Mesendoderm (in vitro differentiated cells): ENCODE measurements at regions not wholly inside any gene's neighbourhood (a gene's known extent, or its start where the extent isn't known, plus 50 kb on each side); places are given as distances from the start of the nearest gene placed in this dataset.
A peak's percentile ranks its signal among the peaks of the same experiment; 100 is the strongest.

Source experiments
- DNase-seq: peaks from one replicate; pipeline ENCODE4 v3.0.0; 2013
- H2AK5ac ChIP-seq: 2 replicates; pipeline ENCODE4 v1.6.1; 2013; ENCODE audit warnings: low read length, inconsistent platforms
- H2BK120ac ChIP-seq: 2 replicates; pipeline ENCODE4 v1.6.1; 2013; ENCODE audit warnings: low read depth, mild to moderate bottlenecking, low read length, moderate library complexity, mixed read lengths
- H2BK15ac ChIP-seq: replicated peaks from 2 replicates; pipeline ENCODE4 v1.6.1; 2013; ENCODE audit warnings: low read depth, mild to moderate bottlenecking, moderate library complexity
- H2BK5ac ChIP-seq: 2 replicates; pipeline ENCODE4 v1.6.1; 2013; ENCODE audit warnings: low read length, inconsistent platforms
- H3K18ac ChIP-seq: 2 replicates; pipeline ENCODE4 v1.6.1; 2013; ENCODE audit warnings: mild to moderate bottlenecking, low read length, mixed read lengths
- H3K23ac ChIP-seq: one replicate; pipeline ENCODE4 v1.6.1; 2013; ENCODE audit warnings: low read length
- H3K27ac ChIP-seq: 2 replicates; pipeline ENCODE4 v1.5.1; 2013; ENCODE audit warnings: low read depth, mild to moderate bottlenecking, inconsistent platforms, low read length, moderate library complexity
- H3K27me3 ChIP-seq: 2 replicates; pipeline ENCODE4 v1.6.1; 2013; ENCODE audit warnings: low read length, control low read depth, mild to moderate bottlenecking, inconsistent platforms; ENCODE audit not compliant: insufficient read depth, poor library complexity
- H3K36me3 ChIP-seq: 2 replicates; pipeline ENCODE4 v1.6.1; 2013; ENCODE audit warnings: low read length, inconsistent platforms; ENCODE audit not compliant: control insufficient read depth, insufficient read depth
- H3K4ac ChIP-seq: one replicate; pipeline ENCODE4 v1.6.1; 2013; ENCODE audit warnings: low read depth, mild to moderate bottlenecking, low read length, moderate library complexity
- H3K4me1 ChIP-seq: 2 replicates; pipeline ENCODE4 v1.6.1; 2013; ENCODE audit warnings: low read depth, low read length, inconsistent platforms; ENCODE audit not compliant: control insufficient read depth
- H3K4me2 ChIP-seq: 2 replicates; pipeline ENCODE4 v1.6.1; 2013; ENCODE audit warnings: low read length
- H3K4me3 ChIP-seq: 2 replicates; pipeline ENCODE4 v1.5.1; 2013; ENCODE audit warnings: mild to moderate bottlenecking, low read length
- H3K56ac ChIP-seq: one replicate; pipeline ENCODE4 v1.6.1; 2013; ENCODE audit warnings: low read length
- H3K79me1 ChIP-seq: 2 replicates; pipeline ENCODE4 v1.6.1; 2013; ENCODE audit warnings: low read length, inconsistent platforms
- H3K79me2 ChIP-seq: 2 replicates; pipeline ENCODE4 v1.6.1; 2013; ENCODE audit warnings: mild to moderate bottlenecking, low read length; ENCODE audit not compliant: control insufficient read depth, insufficient read depth
- H3K9ac ChIP-seq: 2 replicates; pipeline ENCODE4 v1.6.1; 2013; ENCODE audit warnings: low read length, inconsistent platforms
- H4K5ac ChIP-seq: one replicate; pipeline ENCODE4 v1.6.1; 2013; ENCODE audit warnings: low read length
- H4K8ac ChIP-seq: one replicate; pipeline ENCODE4 v1.6.1; 2013; ENCODE audit warnings: low read depth, mild to moderate bottlenecking, control low read depth, low read length, moderate library complexity
- WGBS: extraction: QIAGEN DNeasy Blood & Tissue Kit; methylation state at CpG from one replicate; pipeline ENCODE4 v1.1.7; 2013; ENCODE audit warnings: low lambda C conversion rate, missing lambda C conversion rate; ENCODE audit not compliant: insufficient coverage; ENCODE audit errors: extremely low coverage; 5-methylcytosine and 5-hydroxymethylcytosine counted together

DNA sequence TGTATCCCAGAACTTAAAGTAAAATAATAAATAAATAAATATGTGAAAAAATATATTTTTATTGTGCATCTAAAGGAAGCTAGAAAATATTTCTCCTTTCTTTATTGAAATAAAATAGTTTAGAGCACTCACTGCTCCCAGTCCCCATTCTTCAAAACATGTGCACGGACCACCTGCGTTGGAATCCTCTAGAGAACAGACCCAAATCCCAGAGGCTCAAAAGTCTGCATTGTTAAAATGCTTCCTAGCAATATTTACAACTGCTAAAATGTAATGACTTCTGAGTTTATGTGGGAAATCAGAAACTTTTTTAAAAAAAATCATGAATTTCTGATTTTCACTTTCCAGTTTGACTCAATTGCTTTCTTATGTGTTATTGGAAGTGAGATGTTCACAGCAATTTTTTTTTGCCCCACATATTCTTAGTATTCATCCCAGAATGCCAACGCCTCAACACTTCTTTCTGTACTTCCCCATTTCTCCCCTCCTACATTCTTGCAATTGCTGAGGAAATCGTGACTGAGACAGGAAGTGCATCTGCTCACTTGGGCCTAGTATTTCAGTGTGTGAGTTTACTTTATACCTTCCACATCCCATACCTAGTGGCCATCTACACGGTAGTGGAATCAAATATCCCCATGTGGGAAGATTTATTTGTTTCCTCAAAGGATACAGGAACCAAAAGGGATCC is 116.0 kb upstream of the FLRT2 start:
- Histone ChIP-seq H3K36me3 (no peaks in the 10 kb centered on the region), H3K4me1 (no peaks in the 10 kb centered on the region)
- no CpG with 5 or more reads among the region's 5 CpGs for WGBS

DNA sequence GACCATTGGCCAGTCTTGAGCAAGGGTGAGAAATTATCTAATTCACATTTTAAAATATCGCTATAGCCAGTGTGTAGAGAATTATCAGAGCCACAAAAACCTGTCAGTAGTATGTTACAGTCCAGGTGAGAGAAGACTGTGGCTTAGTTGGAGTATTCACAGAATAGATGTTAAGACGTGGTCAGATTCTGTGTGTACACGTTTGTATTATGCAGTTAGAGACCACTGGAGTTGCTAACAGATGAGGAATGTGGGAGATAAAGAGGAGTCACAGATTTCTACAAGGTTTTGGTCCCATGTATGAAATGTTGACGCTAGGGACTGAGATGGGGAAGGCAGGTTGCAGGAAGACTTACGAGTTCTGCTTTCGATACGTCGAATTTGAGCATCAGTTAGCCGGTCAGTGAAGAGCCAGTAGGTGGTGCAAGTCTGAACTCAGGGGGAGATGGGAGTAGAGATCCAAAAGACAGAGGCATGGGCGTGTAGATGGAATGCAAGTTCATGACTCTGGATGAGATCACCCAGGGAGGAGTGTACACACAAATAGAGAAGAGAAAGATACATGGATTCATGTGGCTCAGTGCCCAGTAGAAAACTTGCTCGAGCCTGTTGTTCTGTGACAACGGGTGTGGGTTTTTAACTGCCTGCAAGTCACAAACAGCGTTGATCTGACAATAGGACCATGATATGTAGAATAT is 114.8 kb upstream of the FLRT2 start:
- H3K27ac ChIP-seq = no peak overlapping the region
- H3K79me2 ChIP-seq = no peaks in the 10 kb centered on the region
- no peaks in the 10 kb centered on the region for H3K79me1 ChIP-seq
- H2BK5ac ChIP-seq = no peak overlapping the region
- no CpG with 5 or more reads among the region's 13 CpGs for WGBS
- no peak overlapping the region for H4K5ac ChIP-seq
- no peak overlapping the region for H3K4me2 ChIP-seq
- H3K23ac ChIP-seq = no peak overlapping the region
- H3K18ac ChIP-seq = no peak overlapping the region
- H4K8ac ChIP-seq = no peak overlapping the region
- no peak overlapping the region for H2BK120ac ChIP-seq
- no peak overlapping the region for H3K56ac ChIP-seq
- H3K4me1 ChIP-seq = no peaks in the 10 kb centered on the region
- no peak overlapping the region for H2BK15ac ChIP-seq
- no peaks in the 10 kb centered on the region for H3K36me3 ChIP-seq
- peak; percentile 81 for DNase-seq
- H3K9ac ChIP-seq = no peak overlapping the region
- H2AK5ac ChIP-seq = no peak overlapping the region
- no peak overlapping the region for H3K4ac ChIP-seq
- no peaks in the 10 kb centered on the region for H3K27me3 ChIP-seq
- no peak overlapping the region for H3K4me3 ChIP-seq

More for the DNA sequence above, 116.0 kb upstream of the FLRT2 start:
- Histone ChIP-seq H4K8ac (no peak overlapping the region), H3K79me2 (no peaks in the 10 kb centered on the region), H2BK15ac (no peak overlapping the region), H2BK120ac (no peak overlapping the region), H2AK5ac (no peak overlapping the region), H3K4ac (no peak overlapping the region), H3K4me2 (no peak overlapping the region), H3K27ac (no peak overlapping the region), H3K23ac (no peak overlapping the region), H3K4me3 (no peak overlapping the region), H4K5ac (no peak overlapping the region), H3K9ac (no peak overlapping the region), H3K79me1 (no peaks in the 10 kb centered on the region), H3K27me3 (no peaks in the 10 kb centered on the region), H3K56ac (no peak overlapping the region), H2BK5ac (no peak overlapping the region), H3K18ac (no peak overlapping the region)
- DNase-seq = peak; percentile 25

DNA sequence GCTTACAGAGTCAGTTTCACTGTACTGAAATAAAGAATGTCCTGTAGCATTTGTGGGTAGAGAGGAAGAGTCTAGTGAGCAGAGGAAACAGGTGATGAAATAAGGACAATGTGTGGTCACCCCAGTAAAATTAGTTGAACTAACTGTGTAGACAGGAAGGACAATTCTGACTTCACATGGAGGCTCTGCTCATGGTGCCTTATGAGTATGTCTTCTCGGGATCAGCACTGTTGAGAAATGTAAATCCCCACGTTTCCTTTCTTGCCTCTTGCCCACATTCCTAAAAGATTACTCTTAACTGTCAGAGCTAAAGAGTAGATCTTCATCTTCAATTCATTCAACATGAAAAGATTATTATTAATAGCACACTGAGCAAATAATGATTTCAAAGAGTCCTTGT is 113.2 kb upstream of the FLRT2 start:
- H3K79me1 ChIP-seq = no peaks in the 10 kb centered on the region

DNA sequence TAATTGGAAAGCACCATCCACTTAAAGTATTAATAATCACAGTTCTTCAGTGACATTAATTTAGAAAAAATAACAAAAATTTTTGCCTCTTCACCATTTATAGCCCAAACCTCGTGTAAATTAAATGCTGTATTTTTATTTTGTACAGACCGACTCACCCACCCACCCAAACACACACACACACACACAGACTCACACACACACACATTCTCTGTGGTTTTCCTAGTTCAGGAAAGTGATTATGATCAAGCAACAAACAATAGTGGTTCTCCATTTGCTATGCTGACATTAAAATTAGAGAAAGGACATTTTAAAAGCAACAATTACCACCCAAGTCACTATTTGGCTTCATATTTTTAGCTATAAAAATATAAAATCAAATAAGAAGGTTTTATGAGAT is 112.5 kb upstream of the FLRT2 start:
- DNase-seq = no peak
- no peak overlapping the region for H2BK120ac ChIP-seq

More for the DNA sequence above, 113.2 kb upstream of the FLRT2 start:
- no peaks in the 10 kb centered on the region for H3K4me1 ChIP-seq
- no peak overlapping the region for H4K5ac ChIP-seq
- no peak overlapping the region for H2BK120ac ChIP-seq
- H3K18ac ChIP-seq = no peak overlapping the region
- H2BK15ac ChIP-seq = no peak overlapping the region
- no peak overlapping the region for H3K56ac ChIP-seq
- no peak overlapping the region for H3K4me3 ChIP-seq
- no peak overlapping the region for H3K9ac ChIP-seq
- no peaks in the 10 kb centered on the region for H3K27me3 ChIP-seq
- no peak overlapping the region for H3K4me2 ChIP-seq
- WGBS = no CpG with 5 or more reads among the region's 2 CpGs
- no peak overlapping the region for H2BK5ac ChIP-seq
- no peak overlapping the region for H3K4ac ChIP-seq
- no peak overlapping the region for H4K8ac ChIP-seq
- no peak for DNase-seq
- no peaks in the 10 kb centered on the region for H3K79me2 ChIP-seq
- no peaks in the 10 kb centered on the region for H3K36me3 ChIP-seq
- H3K23ac ChIP-seq = no peak overlapping the region
- H2AK5ac ChIP-seq = no peak overlapping the region
- no peak overlapping the region for H3K27ac ChIP-seq

DNA sequence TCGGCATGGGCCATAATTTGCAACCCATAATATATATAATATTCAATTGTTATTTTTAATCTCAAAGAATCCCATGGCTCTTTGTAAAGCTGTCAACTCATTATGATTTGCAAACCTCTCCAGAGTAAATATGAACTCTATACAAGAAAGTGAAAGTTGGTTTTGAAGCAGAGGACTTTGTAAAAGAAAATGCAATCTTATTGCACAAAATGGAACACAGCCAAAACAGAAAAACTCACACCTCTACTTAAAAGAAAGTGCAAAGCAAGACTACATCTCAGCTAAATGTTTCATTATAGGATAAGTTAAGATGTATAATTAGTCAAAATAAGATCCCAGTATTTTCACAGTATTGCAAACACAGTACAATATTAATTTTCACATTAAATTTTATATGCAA is 111.2 kb upstream of the FLRT2 start:
- H4K5ac ChIP-seq = no peak overlapping the region
- H3K4me3 ChIP-seq = no peak overlapping the region
- H3K79me2 ChIP-seq = no peaks in the 10 kb centered on the region
- H2BK5ac ChIP-seq = no peak overlapping the region
- no peak overlapping the region for H2BK120ac ChIP-seq
- H2AK5ac ChIP-seq = no peak overlapping the region
- no peak overlapping the region for H3K18ac ChIP-seq
- H4K8ac ChIP-seq = no peak overlapping the region
- H3K4ac ChIP-seq = no peak overlapping the region
- no peak overlapping the region for H3K56ac ChIP-seq
- DNase-seq = no peak
- H3K27ac ChIP-seq = no peak overlapping the region
- H3K9ac ChIP-seq = no peak overlapping the region
- WGBS = no CpG with 5 or more reads among the region's 1 CpG
- no peaks in the 10 kb centered on the region for H3K79me1 ChIP-seq
- H3K23ac ChIP-seq = no peak overlapping the region
- H3K27me3 ChIP-seq = no peaks in the 10 kb centered on the region
- H2BK15ac ChIP-seq = no peak overlapping the region
- no peaks in the 10 kb centered on the region for H3K4me1 ChIP-seq
- no peaks in the 10 kb centered on the region for H3K36me3 ChIP-seq
- H3K4me2 ChIP-seq = no peak overlapping the region

More for the DNA sequence above, 112.5 kb upstream of the FLRT2 start:
- H3K4me1 ChIP-seq = no peaks in the 10 kb centered on the region
- no peak overlapping the region for H4K5ac ChIP-seq
- no peak overlapping the region for H3K4ac ChIP-seq
- H3K9ac ChIP-seq = no peak overlapping the region
- H3K56ac ChIP-seq = no peak overlapping the region
- H3K18ac ChIP-seq = no peak overlapping the region
- H2AK5ac ChIP-seq = no peak overlapping the region
- H2BK5ac ChIP-seq = no peak overlapping the region
- no peak overlapping the region for H3K27ac ChIP-seq
- no peaks in the 10 kb centered on the region for H3K36me3 ChIP-seq
- no peak overlapping the region for H2BK15ac ChIP-seq
- no peak overlapping the region for H4K8ac ChIP-seq
- no CpG with 5 or more reads among the region's 2 CpGs for WGBS
- H3K79me1 ChIP-seq = no peaks in the 10 kb centered on the region
- no peak overlapping the region for H3K4me3 ChIP-seq
- H3K23ac ChIP-seq = no peak overlapping the region
- H3K27me3 ChIP-seq = no peaks in the 10 kb centered on the region
- no peaks in the 10 kb centered on the region for H3K79me2 ChIP-seq
- no peak overlapping the region for H3K4me2 ChIP-seq
